Breast epithelium (tissue), 4 donors: ENCODE measurements at regions not wholly inside any gene's neighbourhood (a gene's known extent, or its start where the extent isn't known, plus 50 kb on each side); places are given as distances from the start of the nearest gene placed in this dataset.

Experiments used
- DNase-seq, 2 donors: peaks; one replicate each; pipeline ENCODE4 v3.0.0-alpha.2; 2019; ENCODE audit warnings: low spot score in 2 of 2
- H3K27ac ChIP-seq, 2 donors: fragments of 200-600 bp; sonication (generic) in 1 of 2; one replicate each; pipeline ENCODE4 v1.5.1; 2016 to 2019; ENCODE audit warnings: mild to moderate bottlenecking in 1 of 2
- H3K27me3 ChIP-seq, 2 donors: fragments of 200-600 bp; sonication (generic) in 1 of 2; one replicate each; pipeline versions ENCODE4 v1.5.1 to v1.6.0; 2017 to 2019; ENCODE audit warnings: control low read depth in 1 of 2, mild to moderate bottlenecking in 1 of 2
- H3K36me3 ChIP-seq: fragments of 200-600 bp; one replicate; pipeline ENCODE4 v1.5.1; 2019
- H3K4me1 ChIP-seq, 2 donors: fragments of 200-600 bp; sonication (generic); one replicate each; pipeline ENCODE4 v1.5.1; 2016 to 2019; ENCODE audit warnings: control low read depth in 1 of 2
- H3K4me3 ChIP-seq, 3 donors: fragments of 200-600 bp; sonication (generic); 1 replicate in 2 of 3; 2 replicates in 1 of 3; pipeline ENCODE4 v1.5.1; 2016 to 2019; ENCODE audit warnings: mild to moderate bottlenecking in 3 of 3, moderate library complexity in 2 of 3
- H3K9me3 ChIP-seq, 2 donors: fragments of 200-600 bp; sonication (generic) in 1 of 2; one replicate each; pipeline ENCODE4 v1.5.1; 2016 to 2019; ENCODE audit warnings: control low read depth in 1 of 2
- CTCF ChIP-seq, 3 donors: fragments of 450-650 bp; IDR thresholded peaks; one replicate each; pipeline ENCODE4 v1.5.1; 2016 to 2017; ENCODE audit warnings: antibody characterized with exemption in 3 of 3, mild to moderate bottlenecking in 3 of 3, moderate library complexity in 3 of 3
- POLR2A ChIP-seq: fragments of 450-650 bp; IDR thresholded peaks from one replicate; pipeline ENCODE4 v1.6.1; 2016; ENCODE audit warnings: antibody characterized with exemption, mild to moderate bottlenecking, moderate library complexity
- POLR2AphosphoS5 ChIP-seq, 3 donors: sonication (generic); formaldehyde crosslinking; IDR thresholded peaks; one replicate each; pipeline ENCODE4 v1.6.1; 2017; ENCODE audit warnings: antibody characterized with exemption in 3 of 3
- intact Hi-C: fragments of 100-400 bp; cut with DNase I; formaldehyde crosslinking; loops from one replicate; pipeline ENCODE4 v1.15.1; 2023; ENCODE audit warnings: low total_unique reads

GRCh38 chr16:62974424-62974823, 938.2 kb upstream of the CDH8 start:
- Histone ChIP-seq H3K4me1 (no peaks in the 10 kb centered on the region), H3K27ac (no peak overlapping the region), H3K36me3 (no peaks in the 10 kb centered on the region), H3K27me3 (no peaks in the 10 kb centered on the region), H3K9me3 (no peaks in the 10 kb centered on the region), H3K4me3 (no peak overlapping the region)
- intact Hi-C loops: no loop called here
- DNase-seq: no peak
- TF ChIP-seq POLR2A: no peak
- no peak for TF ChIP-seq POLR2AphosphoS5 (IDR thresholded peaks at IDR 0.05)
- no peak for TF ChIP-seq CTCF (IDR thresholded peaks at IDR 0.05)

GRCh38 chr16:62970851-62971250, 934.6 kb upstream of the CDH8 start:
- Histone ChIP-seq H3K27ac (no peak overlapping the region), H3K36me3 (no peaks in the 10 kb centered on the region), H3K27me3 (no peaks in the 10 kb centered on the region), H3K4me3 (no peak overlapping the region), H3K4me1 (no peaks in the 10 kb centered on the region), H3K9me3 (no peaks in the 10 kb centered on the region)
- TF ChIP-seq CTCF (IDR thresholded peaks at IDR 0.05) (no peak), POLR2A (no peak), POLR2AphosphoS5 (IDR thresholded peaks at IDR 0.05) (no peak)
- DNase-seq: no peak
- intact Hi-C loops: no loop called here

GRCh38 chr16:62969711-62970318, 933.6 kb upstream of the CDH8 start:
- intact Hi-C loops: no loop called here
- Histone ChIP-seq H3K4me1 (no peaks in the 10 kb centered on the region), H3K9me3 (no peaks in the 10 kb centered on the region), H3K27ac (no peak overlapping the region), H3K4me3 (no peak overlapping the region), H3K27me3 (no peaks in the 10 kb centered on the region), H3K36me3 (no peaks in the 10 kb centered on the region)
- no peak for DNase-seq
- TF ChIP-seq CTCF (IDR thresholded peaks at IDR 0.05) (no peak), POLR2A (no peak), POLR2AphosphoS5 (IDR thresholded peaks at IDR 0.05) (no peak)

GRCh38 chr16:62967611-62968010, 931.4 kb upstream of the CDH8 start:
- H3K4me1 ChIP-seq: no peaks in the 10 kb centered on the region
- no peak overlapping the region for H3K27ac ChIP-seq
- no peak overlapping the region for H3K4me3 ChIP-seq
- TF ChIP-seq POLR2AphosphoS5 (IDR thresholded peaks at IDR 0.05) (no peak), CTCF (IDR thresholded peaks at IDR 0.05) (no peak), POLR2A (no peak)
- H3K27me3 ChIP-seq: no peaks in the 10 kb centered on the region
- intact Hi-C loops: no loop called here
- no peaks in the 10 kb centered on the region for H3K9me3 ChIP-seq
- no peaks in the 10 kb centered on the region for H3K36me3 ChIP-seq
- no peak for DNase-seq

GRCh38 chr16:62967163-62967562, 930.9 kb upstream of the CDH8 start:
- no peaks in the 10 kb centered on the region for H3K4me1 ChIP-seq
- no peak for DNase-seq
- no peaks in the 10 kb centered on the region for H3K9me3 ChIP-seq
- H3K4me3 ChIP-seq: no peak overlapping the region
- no peaks in the 10 kb centered on the region for H3K36me3 ChIP-seq
- no peak overlapping the region for H3K27ac ChIP-seq
- no peak for TF ChIP-seq CTCF (IDR thresholded peaks at IDR 0.05)
- no peaks in the 10 kb centered on the region for H3K27me3 ChIP-seq
- intact Hi-C loops: no loop called here
